Upper lobe of left lung (tissue), 4 donors: ENCODE measurements at regions not wholly inside any gene's neighbourhood (a gene's known extent, or its start where the extent isn't known, plus 50 kb on each side); places are given as distances from the start of the nearest gene placed in this dataset.

Experiments used
- CTCF ChIP-seq, 6 experiments: fragments of 450-650 bp in 4 of 6; fragments of 200-600 bp in 2 of 6; sonication (generic) in 2 of 6; IDR thresholded peaks; one replicate each; pipeline ENCODE4 v1.5.1; 2016 to 2019; ENCODE audit warnings: antibody characterized with exemption in 6 of 6
- EP300 ChIP-seq, 4 donors: sonication (generic); formaldehyde crosslinking; IDR thresholded peaks; one replicate each; pipeline ENCODE4 v1.5.1; 2017; ENCODE audit warnings: antibody characterized with exemption in 4 of 4, control low read depth in 2 of 4

GRCh38 chr10:118173296-118173695 is 126.6 kb upstream of the RAB11FIP2 start:
- TF ChIP-seq CTCF (IDR thresholded peaks at IDR 0.05) (no peak), EP300 (IDR thresholded peaks at IDR 0.05) (no peak)
